Tibial nerve (tissue), 4 donors: ENCODE measurements at regions not wholly inside any gene's neighbourhood (a gene's known extent, or its start where the extent isn't known, plus 50 kb on each side); places are given as distances from the start of the nearest gene placed in this dataset.

Source experiments
- DNase-seq, 2 donors: peaks; one replicate each; pipeline ENCODE4 v3.0.0-alpha.2; 2019; ENCODE audit warnings: low spot score in 2 of 2
- H3K27ac ChIP-seq, 4 donors: fragments of 200-600 bp; sonication (generic) in 3 of 4; one replicate each; pipeline ENCODE4 v1.5.1; 2017 to 2019; ENCODE audit warnings: mild to moderate bottlenecking in 1 of 4
- H3K27me3 ChIP-seq, 2 donors: fragments of 200-600 bp; sonication (generic) in 1 of 2; one replicate each; pipeline versions ENCODE4 v1.5.1 to v1.6.0; 2017 to 2019
- H3K36me3 ChIP-seq, 3 donors: fragments of 200-600 bp; sonication (generic); one replicate each; pipeline ENCODE4 v1.5.1; 2018 to 2019
- H3K4me1 ChIP-seq, 4 donors: fragments of 200-600 bp; sonication (generic) in 3 of 4; one replicate each; pipeline ENCODE4 v1.5.1; 2017 to 2019
- H3K4me3 ChIP-seq, 4 donors: fragments of 200-600 bp; sonication (generic) in 3 of 4; one replicate each; pipeline ENCODE4 v1.5.1; 2017 to 2019; ENCODE audit warnings: mild to moderate bottlenecking in 1 of 4, moderate library complexity in 1 of 4
- H3K9me3 ChIP-seq, 4 donors: fragments of 200-600 bp; sonication (generic) in 3 of 4; one replicate each; pipeline ENCODE4 v1.5.1; 2017 to 2019
- CTCF ChIP-seq, 5 experiments: fragments of 200-600 bp in 3 of 5; fragments of 450-650 bp in 2 of 5; sonication (generic) in 3 of 5; IDR thresholded peaks; one replicate each; pipeline ENCODE4 v1.5.1; 2016 to 2019; ENCODE audit warnings: antibody characterized with exemption in 5 of 5, mild to moderate bottlenecking in 3 of 5, moderate library complexity in 2 of 5
- EP300 ChIP-seq, 2 donors: sonication (generic); formaldehyde crosslinking; IDR thresholded peaks; one replicate each; pipeline ENCODE4 v1.6.1; 2017; ENCODE audit warnings: antibody characterized with exemption in 2 of 2, mild to moderate bottlenecking in 1 of 2
- POLR2A ChIP-seq, 2 donors: fragments of 450-650 bp; IDR thresholded peaks; one replicate each; pipeline ENCODE4 v1.6.1; 2017; ENCODE audit warnings: antibody characterized with exemption in 2 of 2, mild to moderate bottlenecking in 2 of 2, moderate library complexity in 2 of 2
- WGBS, 2 donors: methylation state at CpG; one replicate each; pipeline ENCODE4 v1.1.5; 2018; 5-methylcytosine and 5-hydroxymethylcytosine counted together

DNA sequence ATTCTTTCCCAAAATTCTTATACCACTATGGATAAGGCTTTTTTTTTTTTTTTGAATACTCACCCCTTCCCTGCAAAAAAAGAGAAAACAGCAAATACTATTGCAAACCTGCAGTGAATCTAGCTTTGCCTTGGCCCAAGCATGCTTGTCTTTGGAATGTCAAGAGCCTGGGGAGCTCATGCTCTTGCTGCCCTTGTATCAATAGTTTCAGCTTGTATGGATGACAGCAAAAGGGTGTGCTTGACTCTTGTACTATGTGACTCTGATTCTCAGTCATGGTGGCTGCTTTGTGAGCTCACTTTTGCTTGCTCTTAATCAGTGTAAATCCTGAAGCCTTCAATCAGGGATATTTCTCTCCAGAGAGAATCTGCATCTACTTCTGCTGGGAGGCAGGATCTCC is 149.2 kb downstream of the EMP1 start:
- TF ChIP-seq POLR2A (IDR thresholded peaks at IDR 0.05), result no peak
- no peak for TF ChIP-seq CTCF (IDR thresholded peaks at IDR 0.05)
- no peak for TF ChIP-seq EP300 (IDR thresholded peaks at IDR 0.05)
- Histone ChIP-seq H3K27me3 (no peaks in the 10 kb centered on the region), H3K27ac (no peak overlapping the region), H3K4me3 (no peak overlapping the region), H3K4me1 (no peaks in the 10 kb centered on the region), H3K9me3 (no peaks in the 10 kb centered on the region), H3K36me3 (no peaks in the 10 kb centered on the region)
- no peak for DNase-seq

DNA sequence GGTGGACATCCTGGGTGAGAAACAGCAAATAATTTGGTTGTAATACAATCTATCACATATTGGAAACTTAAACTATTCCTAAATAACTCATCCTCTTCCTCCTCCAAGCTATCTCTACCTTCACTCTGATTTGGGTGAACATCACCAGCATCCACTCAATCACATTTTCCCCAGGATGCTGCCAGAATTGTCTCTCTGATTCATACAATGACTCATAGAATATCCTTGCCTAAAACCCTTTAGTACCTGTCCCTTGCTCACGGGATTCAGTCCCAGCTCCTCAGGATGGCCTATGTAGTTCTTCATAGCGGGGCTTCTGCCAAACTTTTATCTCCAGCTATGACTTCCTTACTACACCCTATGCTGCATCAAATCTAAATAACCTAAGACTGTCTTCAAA is 146.8 kb downstream of the EMP1 start:
- TF ChIP-seq POLR2A (IDR thresholded peaks at IDR 0.05), result no peak
- TF ChIP-seq EP300 (IDR thresholded peaks at IDR 0.05), result no peak
- no peak for TF ChIP-seq CTCF (IDR thresholded peaks at IDR 0.05)

DNA sequence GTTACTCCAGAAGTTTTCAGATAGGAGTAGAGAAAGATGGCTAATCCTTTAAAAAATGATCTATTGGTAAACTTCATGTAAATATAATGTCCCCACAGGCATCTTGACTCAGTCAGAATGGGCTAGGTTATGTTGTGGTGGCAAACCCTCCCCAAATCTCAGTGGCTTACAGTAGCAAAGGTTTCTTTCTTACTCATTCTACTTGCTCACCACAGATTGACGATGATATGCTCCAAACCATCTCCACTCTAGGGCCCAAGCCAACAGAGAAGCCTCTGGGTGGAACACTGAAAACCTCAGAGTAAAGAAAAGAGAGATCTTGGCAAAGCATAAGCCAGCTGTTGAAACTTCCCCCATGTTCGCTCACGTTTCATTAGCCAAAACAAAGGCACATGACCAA is 146.4 kb downstream of the EMP1 start:
- H3K27me3 ChIP-seq, result no peaks in the 10 kb centered on the region
- no peaks in the 10 kb centered on the region for H3K36me3 ChIP-seq
- no peak overlapping the region for H3K4me3 ChIP-seq
- 89 to 91% methylated on average over 3 of the region's 3 CpGs for WGBS, 2 donors
- no peaks in the 10 kb centered on the region for H3K4me1 ChIP-seq
- H3K27ac ChIP-seq, result no peak overlapping the region
- DNase-seq, result no peak
- no peaks in the 10 kb centered on the region for H3K9me3 ChIP-seq
- TF ChIP-seq POLR2A (IDR thresholded peaks at IDR 0.05) (no peak), CTCF (IDR thresholded peaks at IDR 0.05) (no peak), EP300 (IDR thresholded peaks at IDR 0.05) (no peak)

More for the DNA sequence above, 146.8 kb downstream of the EMP1 start:
- H3K4me3 ChIP-seq, result no peak overlapping the region
- no peaks in the 10 kb centered on the region for H3K9me3 ChIP-seq
- no peaks in the 10 kb centered on the region for H3K27me3 ChIP-seq
- no peaks in the 10 kb centered on the region for H3K4me1 ChIP-seq
- no peaks in the 10 kb centered on the region for H3K36me3 ChIP-seq
- 89 to 94% methylated on average over 2 of the region's 2 CpGs for WGBS, 2 donors
- H3K27ac ChIP-seq, result no peak overlapping the region
- DNase-seq, result no peak

DNA sequence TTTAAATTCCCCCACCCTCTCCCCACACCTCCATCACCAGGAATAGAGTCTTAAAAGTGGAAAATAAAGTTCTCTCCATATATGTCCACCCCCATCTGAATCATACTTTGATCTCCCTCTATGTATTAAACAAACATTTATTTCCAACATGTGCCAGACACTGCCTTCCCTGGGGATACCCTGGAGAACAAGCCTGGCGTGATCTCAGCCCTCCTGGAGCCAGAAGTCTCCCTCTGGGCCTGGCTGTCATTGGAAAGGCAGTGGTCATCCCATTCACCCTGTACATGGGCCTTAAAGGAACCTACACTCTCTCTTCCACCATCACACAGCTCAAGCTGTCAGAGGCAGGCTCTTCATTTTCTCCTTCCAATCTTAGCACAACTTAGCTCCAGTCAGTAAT is 143.6 kb downstream of the EMP1 start:
- Histone ChIP-seq H3K36me3 (no peaks in the 10 kb centered on the region), H3K27ac (no peak overlapping the region), H3K27me3 (no peaks in the 10 kb centered on the region), H3K4me1 (no peaks in the 10 kb centered on the region), H3K9me3 (no peaks in the 10 kb centered on the region), H3K4me3 (no peak overlapping the region)
- TF ChIP-seq POLR2A (IDR thresholded peaks at IDR 0.05), result no peak
- TF ChIP-seq EP300 (IDR thresholded peaks at IDR 0.05), result no peak
- no peak for TF ChIP-seq CTCF (IDR thresholded peaks at IDR 0.05)
- DNase-seq, result no peak
- WGBS, 2 donors, result 24 to 43% methylated on average over 1 of the region's 1 CpG

DNA sequence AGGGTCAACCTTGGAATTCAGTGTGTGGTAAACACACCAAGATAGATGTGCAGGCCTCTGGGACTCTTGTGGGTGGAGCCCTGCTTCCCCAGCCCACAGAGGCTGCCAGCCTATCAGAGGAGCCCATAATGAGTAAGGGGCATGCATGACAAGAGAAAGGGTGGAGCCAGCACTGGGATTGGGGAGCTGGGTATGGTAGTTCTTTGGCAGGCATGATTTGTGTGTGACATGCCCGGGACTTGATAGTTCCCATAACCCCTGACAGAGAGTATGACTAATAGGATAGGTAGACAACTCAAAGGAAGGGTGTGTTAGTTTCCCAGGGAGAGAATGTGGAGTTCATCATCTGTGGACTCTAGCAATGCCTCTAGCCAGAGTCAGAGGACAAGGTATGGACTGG is 143.0 kb downstream of the EMP1 start:
- Histone ChIP-seq H3K4me1 (no peaks in the 10 kb centered on the region), H3K27ac (no peak overlapping the region), H3K27me3 (no peaks in the 10 kb centered on the region), H3K36me3 (no peaks in the 10 kb centered on the region), H3K4me3 (no peak overlapping the region), H3K9me3 (no peaks in the 10 kb centered on the region)
- DNase-seq, result no peak
- TF ChIP-seq CTCF (IDR thresholded peaks at IDR 0.05) (no peak), POLR2A (IDR thresholded peaks at IDR 0.05) (no peak)
- 86 to 89% methylated on average over 1 of the region's 1 CpG for WGBS, 2 donors
